Stimulated activated CD4-positive, alpha-beta T cell treated with anti-CD3 and anti-CD28 coated beads, Interleukin-4, amount 100 ng/mL, for 24 hours (primary cell): ENCODE measurements at regions not wholly inside any gene's neighbourhood (a gene's known extent, or its start where the extent isn't known, plus 50 kb on each side); places are given as distances from the start of the nearest gene placed in this dataset.

Experiments
- DNase-seq: peaks from one replicate; pipeline ENCODE4 v3.0.0-alpha.2; 2020

- no peak for DNase-seq
These were observed 120.9 kb upstream of the PKDCC start for GRCh38 chr2:41926614-41927580.

- DNase-seq = no peak
These were observed 120.1 kb upstream of the PKDCC start for GRCh38 chr2:41927581-41928264.

DNA sequence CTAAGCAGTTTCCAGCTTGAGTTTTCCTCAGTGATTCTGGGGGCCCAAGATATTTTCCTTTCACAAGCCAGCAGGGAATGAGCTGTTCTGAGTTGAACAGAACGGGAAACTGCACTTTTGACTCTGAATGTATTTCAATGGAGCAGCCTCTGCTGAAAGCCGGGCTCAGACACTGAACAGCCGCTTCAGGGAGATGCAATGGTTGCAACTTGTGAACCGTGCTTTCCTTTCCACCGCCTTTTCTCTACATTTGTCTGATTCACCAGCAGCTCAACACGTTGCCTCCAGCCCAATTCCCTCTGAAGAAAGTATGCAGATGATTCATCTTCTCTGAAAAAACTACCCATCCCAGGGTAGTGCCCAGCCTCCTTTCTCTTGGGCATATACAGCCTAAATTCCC lies 119.3 kb upstream of the PKDCC start:
- DNase-seq = no peak

DNA sequence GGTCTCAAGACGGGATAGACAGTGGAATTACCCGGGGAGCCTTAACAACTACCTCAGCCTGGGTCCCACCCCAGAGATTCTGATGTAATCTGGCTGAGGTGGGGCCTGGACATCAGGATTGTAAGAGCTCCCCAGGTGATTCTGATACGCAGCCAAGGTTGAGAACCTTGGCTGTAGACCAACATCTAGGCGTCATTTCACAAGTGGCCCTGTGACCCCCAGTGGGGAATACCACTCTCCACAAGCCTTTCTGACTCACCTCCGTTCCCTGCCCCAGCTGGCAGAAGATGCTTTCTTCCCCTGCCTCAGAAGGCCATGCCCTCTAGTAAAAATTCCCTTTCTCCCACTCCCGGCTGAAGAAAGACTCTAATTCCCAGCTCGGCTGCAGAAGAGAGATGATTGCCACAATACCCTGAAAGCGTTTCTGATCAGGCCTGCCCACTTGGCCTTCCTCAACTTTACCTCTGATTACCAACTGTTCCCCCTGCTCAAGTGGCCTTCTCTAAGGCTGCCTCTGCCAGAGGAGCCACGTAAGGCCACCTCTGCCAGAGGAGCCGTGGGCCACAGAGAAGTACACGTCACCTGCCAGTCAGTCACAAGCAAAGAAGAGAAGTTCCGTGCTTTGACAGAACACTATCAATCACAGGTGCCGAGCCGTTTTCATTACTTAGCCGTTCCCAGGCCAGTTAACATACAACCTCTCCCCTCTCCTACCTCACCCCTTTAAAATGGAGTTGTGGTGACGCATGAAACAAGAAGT lies 116.8 kb upstream of the PKDCC start:
- DNase-seq = no peak

- no peak for DNase-seq
These were observed 115.4 kb upstream of the PKDCC start for GRCh38 chr2:41932241-41933045.

GRCh38 chr2:41933046-41933420 lies 114.8 kb upstream of the PKDCC start:
- no peak for DNase-seq

DNA sequence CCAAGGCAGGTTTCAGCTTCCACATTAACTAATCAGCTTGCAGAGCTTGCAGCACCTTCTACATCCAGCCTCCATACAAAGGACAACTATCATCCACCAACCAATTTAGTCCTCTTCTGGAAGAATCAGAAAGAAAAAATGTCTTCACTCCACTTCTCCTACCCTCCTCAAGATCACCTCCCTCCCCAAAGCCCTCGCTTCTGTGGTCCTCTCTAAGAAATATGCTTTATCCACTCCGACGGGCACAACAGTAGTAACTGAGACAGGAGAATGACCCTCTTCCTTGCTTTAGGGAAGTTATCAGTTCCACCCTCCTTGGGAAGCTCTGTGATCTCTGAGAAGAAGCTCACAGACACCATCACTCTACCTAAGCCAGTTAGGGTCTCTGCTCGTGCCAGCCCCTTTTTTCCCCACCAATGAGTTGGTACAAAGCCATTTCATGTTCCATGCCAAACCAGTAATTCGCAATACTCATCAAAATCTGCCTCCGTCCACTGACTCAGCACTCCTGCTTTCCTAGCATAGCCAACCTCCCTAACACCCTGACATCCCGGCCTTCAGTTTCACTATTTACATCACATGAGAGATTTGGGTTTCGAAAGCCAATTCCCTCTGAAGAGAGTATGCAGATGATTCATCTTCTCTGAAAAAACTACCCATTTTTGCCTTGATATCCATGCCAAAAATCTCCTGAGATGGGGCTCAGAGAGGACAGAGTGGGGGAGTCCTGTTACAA lies 114.1 kb upstream of the PKDCC start:
- DNase-seq = no peak

DNA sequence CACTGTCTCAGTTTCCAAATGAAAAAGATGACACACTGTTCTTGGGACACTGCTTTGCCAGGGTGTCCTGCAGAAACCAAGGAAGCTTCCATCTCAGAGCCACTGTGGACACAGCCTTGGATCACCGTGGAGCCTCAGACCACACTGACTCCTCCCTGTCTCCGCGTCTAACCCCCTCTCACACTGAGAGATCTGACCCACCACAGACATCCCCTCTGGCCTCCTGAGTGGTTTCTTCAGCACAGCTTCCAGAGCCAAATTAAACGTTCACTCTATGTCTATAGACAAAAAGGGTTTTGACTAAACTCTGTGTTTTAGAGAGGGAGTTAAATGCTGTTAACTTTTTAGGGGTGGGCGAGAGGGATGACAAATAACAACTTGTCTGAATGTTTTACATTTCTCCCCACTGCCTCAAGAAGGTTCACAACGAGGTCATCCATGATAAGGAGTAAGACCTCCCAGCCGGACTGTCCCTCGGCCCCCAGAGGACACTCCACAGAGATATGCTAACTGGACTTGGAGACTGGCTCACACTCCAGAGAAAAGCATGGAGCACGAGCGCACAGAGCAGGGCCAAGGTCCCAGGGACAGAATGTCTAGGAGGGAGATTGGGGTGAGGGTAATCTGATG lies 113.4 kb upstream of the PKDCC start:
- no peak for DNase-seq

DNA sequence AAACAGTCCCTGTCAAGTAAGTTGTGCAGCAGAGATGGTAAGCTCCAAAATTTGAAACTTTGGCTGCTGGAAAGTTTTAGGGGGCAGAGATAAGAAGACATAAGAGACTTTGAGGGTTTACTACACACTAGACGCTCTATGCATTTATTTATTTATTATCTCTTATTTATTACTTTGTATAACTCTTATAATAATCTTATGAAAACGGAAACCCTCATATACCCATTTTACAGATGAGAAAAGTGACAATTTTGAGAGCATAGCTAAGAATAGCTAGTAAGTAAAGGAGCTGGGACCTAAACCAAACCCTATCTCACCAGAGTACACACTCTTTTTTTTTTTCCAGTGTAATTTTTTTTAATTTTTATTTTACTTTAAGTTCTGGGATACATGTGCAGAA lies 112.8 kb upstream of the PKDCC start:
- DNase-seq = no peak

- no peak for DNase-seq
These were observed 112.0 kb upstream of the PKDCC start for GRCh38 chr2:41935825-41936224.

DNA sequence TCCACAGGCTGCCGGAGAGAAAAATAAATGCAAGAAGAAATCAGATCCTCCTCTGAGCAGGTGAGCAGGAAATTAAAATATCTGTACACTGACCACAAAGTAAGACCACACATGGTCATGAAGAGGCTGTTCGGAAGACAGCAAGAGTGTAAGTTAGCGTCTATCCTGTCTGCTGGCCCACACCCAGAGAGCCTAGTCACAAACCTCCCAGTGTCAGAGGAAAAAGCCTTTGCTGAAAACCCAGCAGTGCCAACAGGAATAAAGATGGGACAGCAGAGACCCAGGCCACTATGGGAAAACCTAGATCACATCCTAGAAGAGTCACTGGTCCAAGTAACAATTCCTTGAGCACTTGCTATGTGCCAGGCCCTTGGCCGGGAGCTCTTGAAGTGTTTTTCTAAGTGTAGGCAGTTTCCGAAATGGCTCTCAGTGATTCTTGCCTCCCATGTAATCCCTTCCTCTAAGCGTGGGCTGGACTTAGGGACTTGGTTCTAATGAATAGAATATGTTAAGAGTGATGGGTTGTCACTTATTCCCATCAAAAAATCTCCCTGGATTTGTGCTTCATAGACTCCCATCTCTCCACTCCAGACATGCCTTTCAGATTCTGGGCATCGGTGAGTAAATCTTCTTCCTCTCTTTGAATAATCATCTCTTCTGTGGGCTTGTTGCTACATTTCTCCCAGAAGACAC lies 110.9 kb upstream of the PKDCC start:
- DNase-seq = no peak

GRCh38 chr2:41937464-41937906 lies 110.3 kb upstream of the PKDCC start:
- no peak for DNase-seq

- DNase-seq = no peak
These were observed 109.7 kb upstream of the PKDCC start for GRCh38 chr2:41937921-41938708.

GRCh38 chr2:41940060-41940744 lies 107.6 kb upstream of the PKDCC start:
- DNase-seq = no peak

- no peak for DNase-seq
These were observed 107.1 kb upstream of the PKDCC start for GRCh38 chr2:41940745-41941063.

DNA sequence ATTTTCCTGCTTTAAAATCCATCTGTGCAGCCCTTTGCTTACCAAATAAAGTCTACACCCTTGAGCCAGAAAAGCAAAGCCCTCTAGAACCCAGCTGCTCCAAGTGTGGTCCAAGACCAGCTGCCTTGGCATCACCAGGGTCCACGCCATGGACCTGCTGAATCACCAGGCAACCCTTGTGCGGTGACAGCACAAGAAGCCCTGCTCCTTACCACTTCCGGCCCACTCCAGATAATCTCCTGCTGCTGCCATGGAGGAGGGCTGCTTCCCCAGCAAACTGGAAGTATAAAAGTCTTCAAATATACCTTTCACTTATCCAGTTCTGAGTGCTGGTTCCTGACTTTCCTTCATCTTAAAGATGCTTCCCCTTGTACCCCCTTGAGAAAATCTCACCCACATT lies 106.0 kb upstream of the PKDCC start:
- DNase-seq = no peak

DNA sequence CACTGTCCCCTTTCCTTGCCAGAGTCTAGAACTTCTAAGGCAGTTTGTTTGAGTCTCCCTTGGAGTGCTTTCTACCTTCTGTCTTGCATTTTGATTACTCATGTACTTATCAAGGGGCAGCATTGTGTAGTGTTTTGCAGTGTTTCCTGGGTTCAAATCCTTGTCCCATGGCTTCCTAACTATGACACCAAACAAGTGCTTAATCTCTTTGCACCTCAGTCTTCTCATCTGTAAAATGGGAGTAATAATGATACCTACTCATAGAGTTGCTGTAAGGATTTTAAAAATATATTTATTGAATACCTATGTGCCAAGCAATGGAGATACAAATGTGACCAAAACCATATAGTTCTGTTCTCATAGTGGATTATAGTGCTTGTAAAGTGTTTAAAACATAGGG lies 105.5 kb upstream of the PKDCC start:
- DNase-seq = no peak

GRCh38 chr2:41943159-41943558 lies 104.7 kb upstream of the PKDCC start:
- DNase-seq = no peak

DNA sequence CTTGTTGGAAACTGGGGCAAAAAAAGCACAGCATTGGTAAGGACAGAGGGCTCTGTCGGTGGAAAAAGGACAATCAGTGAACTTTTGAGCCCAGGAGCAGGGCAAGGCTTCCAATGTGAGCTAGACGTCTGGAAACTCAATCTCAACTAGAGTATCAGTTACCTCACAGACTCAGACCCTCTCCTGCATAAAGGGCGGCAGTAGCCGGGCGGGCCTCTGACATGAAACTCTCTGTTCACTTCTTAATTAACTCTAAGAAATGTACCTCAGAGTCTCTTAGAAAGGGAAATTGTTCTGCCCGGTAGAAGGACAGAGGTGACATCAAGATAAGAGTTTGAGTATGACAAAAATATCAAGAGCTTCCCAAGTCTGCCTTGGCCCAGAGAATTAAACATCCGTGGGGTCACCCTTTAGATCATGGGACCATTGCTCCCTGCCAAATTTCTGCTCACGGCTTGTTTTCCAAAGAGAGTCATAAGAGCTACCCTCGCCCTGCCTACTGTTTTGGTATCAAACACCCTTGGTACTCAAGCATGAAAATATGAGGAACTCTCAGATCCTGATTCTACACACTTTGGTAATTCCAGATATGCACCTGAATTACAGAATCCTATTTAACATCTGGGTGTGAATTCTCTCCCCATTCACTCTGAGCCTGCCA lies 103.5 kb upstream of the PKDCC start:
- no peak for DNase-seq
